Cardiac fibroblast (primary cell): ENCODE measurements at regions not wholly inside any gene's neighbourhood (a gene's known extent, or its start where the extent isn't known, plus 50 kb on each side); places are given as distances from the start of the nearest gene placed in this dataset.

ENCODE experiments used
- DNase-seq, 2 donors: peaks; one replicate each; pipeline versions ENCODE4 v3.0.0 to v3.0.0-alpha.2; 2010; ENCODE audit warnings: low read depth in 2 of 2
- H3K4me3 ChIP-seq, 2 donors: replicated peaks in 1 of 2; 1 replicate in 1 of 2; 2 replicates in 1 of 2; pipeline ENCODE4 v1.5.1; 2011; ENCODE audit warnings: low read depth in 2 of 2, low read length in 2 of 2, mild to moderate bottlenecking in 2 of 2, moderate library complexity in 1 of 2
- CTCF ChIP-seq: IDR thresholded peaks from one replicate; pipeline ENCODE4 v1.5.1; 2011; ENCODE audit warnings: low read depth, mild to moderate bottlenecking, low read length, inconsistent platforms

GRCh38 chr5:30574761-30575160, 618.7 kb upstream of the CDH6 start:
- no peak for TF ChIP-seq CTCF
- DNase-seq: peak in 1 of 2 donors; percentile 1
- H3K4me3 ChIP-seq: no peak overlapping the region

- H3K4me3 ChIP-seq: no peak overlapping the region
- no peak for TF ChIP-seq CTCF
- DNase-seq: peak in 1 of 2 donors; percentile 0
Observed at GRCh38 chr5:30572279-30572678, 621.2 kb upstream of the CDH6 start.

- no peak overlapping the region for H3K4me3 ChIP-seq
- DNase-seq: no peak
- TF ChIP-seq CTCF: no peak
Observed at GRCh38 chr5:30561771-30562170, 631.7 kb upstream of the CDH6 start.

GRCh38 chr5:30551618-30552017, 641.9 kb upstream of the CDH6 start:
- TF ChIP-seq CTCF: no peak
- no peak for DNase-seq
- no peak overlapping the region for H3K4me3 ChIP-seq

GRCh38 chr5:30548580-30549305, 644.7 kb upstream of the CDH6 start:
- no peak overlapping the region for H3K4me3 ChIP-seq
- TF ChIP-seq CTCF: no peak
- no peak for DNase-seq

- no peak for DNase-seq
- no peak for TF ChIP-seq CTCF
- no peak overlapping the region for H3K4me3 ChIP-seq
Observed at GRCh38 chr5:30540150-30540549, 653.3 kb upstream of the CDH6 start.

- peak; percentile 19 to 56 for DNase-seq
Observed at GRCh38 chr5:30539004-30539634, 654.4 kb upstream of the CDH6 start.

More at GRCh38 chr5:30539004-30539634, 654.4 kb upstream of the CDH6 start:
- no peak for TF ChIP-seq CTCF
- H3K4me3 ChIP-seq: no peak overlapping the region
